GM21825 (cell line): ENCODE measurements at regions not wholly inside any gene's neighbourhood (a gene's known extent, or its start where the extent isn't known, plus 50 kb on each side); places are given as distances from the start of the nearest gene placed in this dataset.
"Not testable (repeated sequence)": the region's sequence is repeated elsewhere in the genome, so short reads cannot be mapped to it uniquely, and the experiment has no call there.

ENCODE experiments used
- ATAC-seq: cut with Tn5 transposase; IDR thresholded peaks from one replicate; pipeline ENCODE4 v1.9.1; 2021; ENCODE audit warnings: mild to moderate bottlenecking, moderate library complexity; ENCODE audit not compliant: unreplicated experiment

- ATAC-seq = no peak
Measured at GRCh38 chr5:74535926-74536325, 104.6 kb downstream of the ENC1 start.

GRCh38 chr5:74534397-74535129 is 106.0 kb downstream of the ENC1 start:
- ATAC-seq = no peak

- no peak for ATAC-seq
Measured at GRCh38 chr5:74530326-74531050, 110.0 kb downstream of the ENC1 start.

GRCh38 chr5:74529101-74529500 is 111.4 kb downstream of the ENC1 start:
- ATAC-seq = no peak

- ATAC-seq = no peak
Measured at GRCh38 chr5:74526111-74526510, 114.4 kb downstream of the ENC1 start.

- not testable (repeated sequence) for ATAC-seq
Measured at GRCh38 chr5:74524767-74525166, 115.8 kb downstream of the ENC1 start.

- ATAC-seq = not testable (repeated sequence)
Measured at GRCh38 chr5:74523698-74524097, 116.8 kb downstream of the ENC1 start.

GRCh38 chr5:74522838-74523237 is 117.7 kb downstream of the ENC1 start:
- ATAC-seq = not testable (repeated sequence)

- no peak for ATAC-seq
Measured at GRCh38 chr5:74521401-74521800, 119.1 kb downstream of the ENC1 start.

GRCh38 chr5:74519679-74520078 is 120.8 kb downstream of the ENC1 start:
- ATAC-seq = no peak

- ATAC-seq = no peak
Measured at GRCh38 chr5:74519161-74519571, 121.4 kb downstream of the ENC1 start.

- ATAC-seq = no peak
Measured at GRCh38 chr5:74517700-74518099, 122.8 kb downstream of the ENC1 start.

GRCh38 chr5:74516211-74516636 is 124.3 kb downstream of the ENC1 start:
- no peak for ATAC-seq

GRCh38 chr5:74514888-74515551 is 125.5 kb downstream of the ENC1 start:
- no peak for ATAC-seq

- not testable (repeated sequence) for ATAC-seq
Measured at GRCh38 chr5:74511770-74512169, 128.8 kb downstream of the ENC1 start.

- ATAC-seq = no peak
Measured at GRCh38 chr5:74510476-74511075, 130.0 kb downstream of the ENC1 start.

- no peak for ATAC-seq
Measured at GRCh38 chr5:74507370-74508005, 133.0 kb downstream of the ENC1 start.

GRCh38 chr5:74506119-74506518 is 134.4 kb downstream of the ENC1 start:
- ATAC-seq = no peak

- no peak for ATAC-seq
Measured at GRCh38 chr5:74504463-74504862, 136.1 kb downstream of the ENC1 start.

- ATAC-seq = no peak
Measured at GRCh38 chr5:74502479-74502950, 138.0 kb downstream of the ENC1 start.
